ENCODE measurements at regions not wholly inside any gene's neighbourhood (a gene's known extent, or its start where the extent isn't known, plus 50 kb on each side); places are given as distances from the start of the nearest gene placed in this dataset.

- no peak for TF ChIP-seq CTCF (IDR thresholded peaks at IDR 0.05; ENCODE audit: low read depth, low read length, poor library complexity, severe bottlenecking)
- TF ChIP-seq EZH2phosphoT487 (IDR thresholded peaks at IDR 0.05; ENCODE audit: borderline replicate concordance, low read length): no peak
Observed at GRCh38 chr2:215726070-215726469, 287.3 kb downstream of the MREG start.

Measured in DOHH2 (cell line).